ENCODE measurements at regions not wholly inside any gene's neighbourhood (a gene's known extent, or its start where the extent isn't known, plus 50 kb on each side); places are given as distances from the start of the nearest gene placed in this dataset.

GRCh38 chr6:6895929-6896328, 211.8 kb upstream of the RREB1 start:
- no peak for DNase-seq

- no peak for DNase-seq
Observed at GRCh38 chr6:6897140-6897539, 210.6 kb upstream of the RREB1 start.

GRCh38 chr6:6900569-6901204, 207.1 kb upstream of the RREB1 start:
- DNase-seq, result no peak

- no peak for DNase-seq
Observed at GRCh38 chr6:6901205-6901719, 206.5 kb upstream of the RREB1 start.

- DNase-seq, result no peak
Observed at GRCh38 chr6:6901945-6902344, 205.8 kb upstream of the RREB1 start.

GRCh38 chr6:6905961-6906518, 201.7 kb upstream of the RREB1 start:
- no peak for DNase-seq

- DNase-seq, result no peak
Observed at GRCh38 chr6:6906570-6907213, 201.1 kb upstream of the RREB1 start.

GRCh38 chr6:6907286-6907685, 200.5 kb upstream of the RREB1 start:
- DNase-seq, result no peak

GRCh38 chr6:6908121-6908520, 199.6 kb upstream of the RREB1 start:
- DNase-seq, result no peak

- DNase-seq, result no peak
Observed at GRCh38 chr6:6909111-6909510, 198.7 kb upstream of the RREB1 start.

GRCh38 chr6:6910734-6911295, 196.9 kb upstream of the RREB1 start:
- no peak for DNase-seq

- DNase-seq, result no peak
Observed at GRCh38 chr6:6911391-6911790, 196.4 kb upstream of the RREB1 start.

GRCh38 chr6:6912817-6913744, 194.7 kb upstream of the RREB1 start:
- DNase-seq, result no peak

- DNase-seq, result no peak
Observed at GRCh38 chr6:6915219-6915618, 192.5 kb upstream of the RREB1 start.

- peak; percentile 55 for DNase-seq
Observed at GRCh38 chr6:6915813-6916547, 191.8 kb upstream of the RREB1 start.

- DNase-seq, result no peak
Observed at GRCh38 chr6:6916598-6916997, 191.2 kb upstream of the RREB1 start.

GRCh38 chr6:6918216-6918983, 189.4 kb upstream of the RREB1 start:
- DNase-seq, result no peak

GRCh38 chr6:6919173-6919572, 188.6 kb upstream of the RREB1 start:
- no peak for DNase-seq

GRCh38 chr6:6920114-6920986, 187.4 kb upstream of the RREB1 start:
- DNase-seq, result no peak

- no peak for DNase-seq
Observed at GRCh38 chr6:6920987-6921313, 186.8 kb upstream of the RREB1 start.

All from right forelimb (tissue), 1 donor.